ENCODE measurements at regions not wholly inside any gene's neighbourhood (a gene's known extent, or its start where the extent isn't known, plus 50 kb on each side); places are given as distances from the start of the nearest gene placed in this dataset.

DNA sequence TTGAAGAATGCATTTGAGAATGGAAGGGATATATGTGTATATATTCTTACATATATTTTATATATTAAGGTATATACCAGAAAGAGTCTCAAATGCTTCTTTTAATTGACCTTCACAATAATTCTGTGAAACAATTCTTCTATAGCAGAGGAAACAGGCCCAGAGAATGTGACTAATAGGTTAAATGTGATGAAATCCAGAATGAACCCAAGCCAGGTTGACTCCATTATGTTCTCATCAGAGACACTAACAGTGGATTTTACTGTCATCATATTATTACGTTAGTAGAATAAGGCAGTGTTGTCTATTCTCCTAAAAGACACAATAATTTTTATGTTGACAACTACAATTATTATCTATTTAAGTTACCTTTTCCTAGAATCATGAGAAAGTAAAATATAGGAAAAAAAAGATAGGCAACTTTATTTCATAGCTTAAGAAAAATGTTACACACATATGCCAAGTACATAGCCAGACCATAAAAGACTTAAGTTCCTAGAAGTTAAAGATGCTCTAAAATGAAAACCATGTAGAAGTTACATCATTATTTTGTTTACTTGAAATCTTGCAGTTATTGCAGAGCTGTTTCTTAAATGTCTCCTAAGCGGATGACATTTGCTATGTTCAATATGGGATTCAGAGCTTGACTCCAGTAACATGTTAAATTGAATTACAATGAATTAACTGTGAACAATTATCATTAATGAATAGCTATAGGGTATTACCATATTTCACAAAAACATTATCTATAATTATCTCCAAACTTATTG, 56.2 kb upstream of the ANKRD50 start:
- TF ChIP-seq, protein P1, sequence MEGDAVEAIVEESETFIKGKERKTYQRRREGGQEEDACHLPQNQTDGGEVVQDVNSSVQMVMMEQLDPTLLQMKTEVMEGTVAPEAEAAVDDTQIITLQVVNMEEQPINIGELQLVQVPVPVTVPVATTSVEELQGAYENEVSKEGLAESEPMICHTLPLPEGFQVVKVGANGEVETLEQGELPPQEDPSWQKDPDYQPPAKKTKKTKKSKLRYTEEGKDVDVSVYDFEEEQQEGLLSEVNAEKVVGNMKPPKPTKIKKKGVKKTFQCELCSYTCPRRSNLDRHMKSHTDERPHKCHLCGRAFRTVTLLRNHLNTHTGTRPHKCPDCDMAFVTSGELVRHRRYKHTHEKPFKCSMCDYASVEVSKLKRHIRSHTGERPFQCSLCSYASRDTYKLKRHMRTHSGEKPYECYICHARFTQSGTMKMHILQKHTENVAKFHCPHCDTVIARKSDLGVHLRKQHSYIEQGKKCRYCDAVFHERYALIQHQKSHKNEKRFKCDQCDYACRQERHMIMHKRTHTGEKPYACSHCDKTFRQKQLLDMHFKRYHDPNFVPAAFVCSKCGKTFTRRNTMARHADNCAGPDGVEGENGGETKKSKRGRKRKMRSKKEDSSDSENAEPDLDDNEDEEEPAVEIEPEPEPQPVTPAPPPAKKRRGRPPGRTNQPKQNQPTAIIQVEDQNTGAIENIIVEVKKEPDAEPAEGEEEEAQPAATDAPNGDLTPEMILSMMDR (IDR thresholded peaks at IDR 0.05) = no peak
- TF ChIP-seq ZFX (IDR thresholded peaks at IDR 0.05; ENCODE audit: borderline replicate concordance) = no peak
